GM12878 (cell line): ENCODE measurements at regions not wholly inside any gene's neighbourhood (a gene's known extent, or its start where the extent isn't known, plus 50 kb on each side); places are given as distances from the start of the nearest gene placed in this dataset.

Experiments used
- EED ChIP-seq: sonication (generic); IDR thresholded peaks from 2 replicates; pipeline ENCODE4 v1.6.1; 2016; ENCODE audit warnings: antibody characterized with exemption, low read depth
- EGR1 ChIP-seq, 2 experiments: IDR thresholded peaks; 1 replicate in 1 of 2; 2 replicates in 1 of 2; pipeline ENCODE4 v1.6.1; 2011 to 2012; ENCODE audit warnings: low read depth in 2 of 2, low read length in 2 of 2, borderline replicate concordance in 1 of 2, mild to moderate bottlenecking in 1 of 2, moderate library complexity in 1 of 2
- HDGF ChIP-seq: fragments of 450-650 bp; IDR thresholded peaks from 2 replicates; pipeline ENCODE4 v1.6.1; 2016; ENCODE audit warnings: antibody characterized with exemption
- IRF4 ChIP-seq: IDR thresholded peaks from 2 replicates; pipeline ENCODE4 v1.6.1; 2011; ENCODE audit warnings: low read depth, low read length
- JUNB ChIP-seq: IDR thresholded peaks from 2 replicates; pipeline ENCODE4 v1.6.1; 2016; ENCODE audit warnings: antibody characterized with exemption, mild to moderate bottlenecking
- JUND ChIP-seq: IDR thresholded peaks from 2 replicates; pipeline ENCODE4 v1.6.1; 2012; ENCODE audit warnings: low read depth, mild to moderate bottlenecking, low read length, improper control_type of control experiment, moderate library complexity
- SIX5 ChIP-seq: IDR thresholded peaks from 2 replicates; pipeline ENCODE4 v1.6.1; 2011; ENCODE audit warnings: mild to moderate bottlenecking, low read depth, low read length, moderate library complexity; ENCODE audit not compliant: severe bottlenecking
- STAT3 ChIP-seq: IDR thresholded peaks from 2 replicates; pipeline ENCODE4 v1.6.1; 2011; ENCODE audit warnings: low read depth, low read length, improper control_type of control experiment
- TCF7 ChIP-seq: IDR thresholded peaks from 2 replicates; pipeline ENCODE4 v1.6.1; 2014; ENCODE audit warnings: antibody characterized with exemption, borderline replicate concordance
- ZBED1 ChIP-seq: IDR thresholded peaks from 2 replicates; pipeline ENCODE4 v1.6.1; 2016; ENCODE audit warnings: borderline replicate concordance
- TF ChIP-seq, protein P1 (sequence below), 3 experiments: IDR thresholded peaks in 2 of 3; conservative IDR thresholded peaks in 1 of 3; 2 replicates each; pipeline ENCODE4 v1.5.1; 2011; ENCODE audit warnings: low read depth in 3 of 3, low read length in 3 of 3, mild to moderate bottlenecking in 3 of 3, control low read depth in 2 of 3, moderate library complexity in 2 of 3, inconsistent platforms in 1 of 3, mixed read lengths in 1 of 3; ENCODE audit not compliant: control insufficient read depth in 2 of 3, insufficient read depth in 1 of 3; ENCODE audit errors: extremely low read depth in 1 of 3
- TF ChIP-seq, protein P2 (sequence below): fragments of 150-350 bp; IDR thresholded peaks from 2 replicates; pipeline ENCODE4 v1.6.1; 2014; ENCODE audit warnings: mild to moderate bottlenecking, low read depth, low read length

DNA sequence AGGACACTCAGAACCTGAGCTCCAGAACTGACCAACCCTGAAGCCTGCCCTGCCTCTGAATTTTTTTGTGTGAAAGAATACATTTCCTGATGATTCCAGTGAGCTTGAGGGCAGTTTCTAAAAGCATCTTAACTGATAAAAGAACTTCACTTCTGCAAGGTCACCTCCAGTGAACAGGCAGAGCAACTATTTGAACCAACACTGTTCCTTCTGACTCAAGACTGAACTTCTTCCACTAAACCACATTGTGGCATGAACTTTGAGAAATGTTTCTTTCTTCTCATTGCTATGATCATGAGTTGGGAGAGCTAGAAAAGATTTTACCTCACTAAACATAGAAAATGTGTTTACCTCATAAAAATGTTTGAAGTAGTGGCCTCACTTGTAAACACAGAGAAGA lies 83.8 kb upstream of the SERTAD2 start (continued):
- TF ChIP-seq, protein P1, sequence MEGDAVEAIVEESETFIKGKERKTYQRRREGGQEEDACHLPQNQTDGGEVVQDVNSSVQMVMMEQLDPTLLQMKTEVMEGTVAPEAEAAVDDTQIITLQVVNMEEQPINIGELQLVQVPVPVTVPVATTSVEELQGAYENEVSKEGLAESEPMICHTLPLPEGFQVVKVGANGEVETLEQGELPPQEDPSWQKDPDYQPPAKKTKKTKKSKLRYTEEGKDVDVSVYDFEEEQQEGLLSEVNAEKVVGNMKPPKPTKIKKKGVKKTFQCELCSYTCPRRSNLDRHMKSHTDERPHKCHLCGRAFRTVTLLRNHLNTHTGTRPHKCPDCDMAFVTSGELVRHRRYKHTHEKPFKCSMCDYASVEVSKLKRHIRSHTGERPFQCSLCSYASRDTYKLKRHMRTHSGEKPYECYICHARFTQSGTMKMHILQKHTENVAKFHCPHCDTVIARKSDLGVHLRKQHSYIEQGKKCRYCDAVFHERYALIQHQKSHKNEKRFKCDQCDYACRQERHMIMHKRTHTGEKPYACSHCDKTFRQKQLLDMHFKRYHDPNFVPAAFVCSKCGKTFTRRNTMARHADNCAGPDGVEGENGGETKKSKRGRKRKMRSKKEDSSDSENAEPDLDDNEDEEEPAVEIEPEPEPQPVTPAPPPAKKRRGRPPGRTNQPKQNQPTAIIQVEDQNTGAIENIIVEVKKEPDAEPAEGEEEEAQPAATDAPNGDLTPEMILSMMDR (IDR thresholded peaks at IDR 0.05 in 2 of 3, conservative IDR thresholded peaks at IDR 0.05 in 1 of 3; ENCODE audit: control insufficient read depth in 2 of 3, extremely low read depth in 1 of 3, insufficient read depth in 1 of 3, low read depth in 3 of 3, low read length in 3 of 3) = no peak
- TF ChIP-seq, protein P2, sequence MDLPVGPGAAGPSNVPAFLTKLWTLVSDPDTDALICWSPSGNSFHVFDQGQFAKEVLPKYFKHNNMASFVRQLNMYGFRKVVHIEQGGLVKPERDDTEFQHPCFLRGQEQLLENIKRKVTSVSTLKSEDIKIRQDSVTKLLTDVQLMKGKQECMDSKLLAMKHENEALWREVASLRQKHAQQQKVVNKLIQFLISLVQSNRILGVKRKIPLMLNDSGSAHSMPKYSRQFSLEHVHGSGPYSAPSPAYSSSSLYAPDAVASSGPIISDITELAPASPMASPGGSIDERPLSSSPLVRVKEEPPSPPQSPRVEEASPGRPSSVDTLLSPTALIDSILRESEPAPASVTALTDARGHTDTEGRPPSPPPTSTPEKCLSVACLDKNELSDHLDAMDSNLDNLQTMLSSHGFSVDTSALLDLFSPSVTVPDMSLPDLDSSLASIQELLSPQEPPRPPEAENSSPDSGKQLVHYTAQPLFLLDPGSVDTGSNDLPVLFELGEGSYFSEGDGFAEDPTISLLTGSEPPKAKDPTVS = no peak
- TF ChIP-seq ZBED1 (peak; percentile 48; the same call in 1 of the 2 replicates), TCF7 (peak; percentile 25; the same call in 1 of the 2 replicates), SIX5 (no peak), EED (peak; percentile 69), EGR1 (IDR thresholded peaks at IDR 0.05; ENCODE audit: borderline replicate concordance in 1 of 2, low read depth in 2 of 2, low read length in 2 of 2) (no peak), JUND (no peak), STAT3 (no peak), JUNB (no peak), IRF4 (peak; percentile 50; the same call in 1 of the 2 replicates), HDGF (no peak)
